GM12878 (cell line): ENCODE measurements at regions not wholly inside any gene's neighbourhood (a gene's known extent, or its start where the extent isn't known, plus 50 kb on each side); places are given as distances from the start of the nearest gene placed in this dataset.

Experiments
- ATAC-seq: fragments of 200-7000 bp; cut with Tn5 transposase; 3 replicates; pipeline ENCODE4 v1.9.1; 2020; ENCODE audit warnings: mild to moderate bottlenecking, moderate library complexity
- BruUV-seq: library from RNA; stranded (reverse); fragments of 400-500 nt; replicated peaks from 2 replicates; lab custom pipeline; 2021; lab: Mats Ljungman, UMichigan
- CTCF ChIA-PET: fragments of 300-600 bp; sonication (Branson Sonifier 250); formaldehyde crosslinking; extraction: SDS; loops from one replicate; lab custom pipeline; 2021; ENCODE audit warnings: inconsistent platforms; lab: Yijun Ruan, JAX
- POLR2A ChIA-PET: fragments of 350-600 bp; formaldehyde crosslinking; extraction: SDS; loops from one replicate; lab custom pipeline; 2021; ENCODE audit warnings: inconsistent platforms; lab: Charles Lee
- RAD21 ChIA-PET: fragments of 300-600 bp; sonication (Branson Sonifier 250); formaldehyde crosslinking; loops from one replicate; lab custom pipeline; 2023; ENCODE audit warnings: antibody characterized with exemption; ENCODE audit not compliant: unreplicated experiment; lab: Charles Lee
- SMC1A ChIA-PET: fragments of 300-600 bp; sonication (Branson Sonifier 250); formaldehyde crosslinking; loops from one replicate; lab custom pipeline; 2023; ENCODE audit not compliant: unreplicated experiment, uncharacterized antibody; lab: Charles Lee
- DNase-seq: peaks from one replicate; pipeline ENCODE4 v3.0.0-alpha.2; 2011; ENCODE audit warnings: low read depth, low spot score
- FAIRE-seq: peaks from 3 replicates; lab custom pipeline; 2011; peaks lifted over from hg19 to GRCh38; lab: Jason Lieb, UNC
- H2AFZ ChIP-seq: 2 replicates; pipeline ENCODE4 v1.6.0; 2011; ENCODE audit warnings: low read depth, low read length, control low read depth; ENCODE audit not compliant: control insufficient read depth
- H3K27ac ChIP-seq: 2 replicates; pipeline ENCODE4 v1.5.1; 2011; ENCODE audit warnings: control low read depth; ENCODE audit not compliant: control insufficient read depth, insufficient read depth
- H3K27me3 ChIP-seq, 2 experiments: replicated peaks in 1 of 2; 2 replicates each; pipeline versions ENCODE4 v1.6.0 to v1.6.1; 2011; ENCODE audit warnings: low read length in 1 of 2; ENCODE audit not compliant: control insufficient read depth in 2 of 2, insufficient read depth in 2 of 2
- H3K36me3 ChIP-seq, 2 experiments: 2 replicates each; pipeline ENCODE4 v1.5.1; 2011; ENCODE audit warnings: low read length in 1 of 2; ENCODE audit not compliant: control insufficient read depth in 2 of 2, insufficient read depth in 2 of 2
- H3K4me1 ChIP-seq: 2 replicates; pipeline ENCODE4 v1.6.1; 2011; ENCODE audit warnings: mild to moderate bottlenecking, low read length, moderate library complexity, mixed read lengths; ENCODE audit not compliant: control insufficient read depth, insufficient read depth
- H3K4me2 ChIP-seq: 2 replicates; pipeline ENCODE4 v1.6.0; 2011; ENCODE audit warnings: control low read depth; ENCODE audit not compliant: control insufficient read depth, insufficient read depth
- H3K4me3 ChIP-seq: fragments of 200-600 bp; sonication (generic); 2 replicates; pipeline ENCODE4 v1.5.1; 2016
- H3K79me2 ChIP-seq: 2 replicates; pipeline ENCODE4 v1.6.0; 2011; ENCODE audit warnings: low read length; ENCODE audit not compliant: control insufficient read depth, insufficient read depth
- H3K9ac ChIP-seq: 2 replicates; pipeline ENCODE4 v1.8.0; 2011; ENCODE audit warnings: low read length, control low read depth, mixed read lengths; ENCODE audit not compliant: control insufficient read depth, insufficient read depth
- H3K9me3 ChIP-seq: replicated peaks from 3 replicates; pipeline ENCODE4 v1.5.1; 2011; ENCODE audit warnings: mild to moderate bottlenecking, low read length; ENCODE audit not compliant: control insufficient read depth, insufficient read depth
- H4K20me1 ChIP-seq: 2 replicates; pipeline ENCODE4 v1.6.0; 2011; ENCODE audit not compliant: control insufficient read depth, insufficient read depth
- BACH1 ChIP-seq: fragments of 450-650 bp; IDR thresholded peaks from 2 replicates; pipeline ENCODE4 v1.6.1; 2017; ENCODE audit warnings: mild to moderate bottlenecking, borderline replicate concordance
- ELK1 ChIP-seq: IDR thresholded peaks from 2 replicates; pipeline ENCODE4 v1.6.1; 2012; ENCODE audit warnings: low read depth, low read length, improper control_type of control experiment
- GATAD2B ChIP-seq: fragments of 450-650 bp; conservative IDR thresholded peaks from 2 replicates; pipeline ENCODE4 v1.6.1; 2017; ENCODE audit warnings: low read depth, mild to moderate bottlenecking, moderate library complexity
- HDAC2 ChIP-seq: fragments of 200-600 bp; sonication (generic); IDR thresholded peaks from 2 replicates; pipeline ENCODE4 v1.6.1; 2017
- KLF5 ChIP-seq: fragments of 450-650 bp; IDR thresholded peaks from 2 replicates; pipeline ENCODE4 v1.6.1; 2014; ENCODE audit warnings: mild to moderate bottlenecking; ENCODE audit not compliant: partially characterized antibody
- MLLT1 ChIP-seq: fragments of 450-650 bp; IDR thresholded peaks from 2 replicates; pipeline ENCODE4 v1.6.1; 2016; ENCODE audit warnings: mild to moderate bottlenecking
- MYC ChIP-seq: IDR thresholded peaks from 2 replicates; pipeline ENCODE4 v1.6.1; 2011; ENCODE audit warnings: mild to moderate bottlenecking, low read length, moderate library complexity, inconsistent platforms; ENCODE audit not compliant: insufficient read depth, insufficient replicate concordance, insufficient read length, severe bottlenecking
- NR2F1 ChIP-seq: fragments of 450-650 bp; conservative IDR thresholded peaks from 2 replicates; pipeline ENCODE4 v1.6.1; 2017; ENCODE audit warnings: mild to moderate bottlenecking
- PML ChIP-seq: IDR thresholded peaks from 2 replicates; pipeline ENCODE4 v1.6.1; 2012; ENCODE audit warnings: low read length, inconsistent platforms
- SMAD5 ChIP-seq: IDR thresholded peaks from 2 replicates; pipeline ENCODE4 v1.6.1; 2016; ENCODE audit warnings: antibody characterized with exemption, low read depth
- SMC3 ChIP-seq: IDR thresholded peaks from 2 replicates; pipeline ENCODE4 v1.6.1; 2011; ENCODE audit warnings: low read length, improper control_type of control experiment, borderline replicate concordance
- SRF ChIP-seq, 2 experiments: IDR thresholded peaks; 2 replicates each; pipeline ENCODE4 v1.6.1; 2011; ENCODE audit warnings: low read depth in 2 of 2, low read length in 2 of 2, mild to moderate bottlenecking in 1 of 2, moderate library complexity in 1 of 2
- SUPT20H ChIP-seq: IDR thresholded peaks from 2 replicates; pipeline ENCODE4 v1.6.1; 2011; ENCODE audit warnings: low read depth, mild to moderate bottlenecking, low read length, moderate library complexity, borderline replicate concordance; ENCODE audit not compliant: control insufficient read depth
- SUZ12 ChIP-seq: fragments of 200-600 bp; sonication (generic); IDR thresholded peaks from one replicate; pipeline ENCODE4 v1.6.1; 2018; ENCODE audit warnings: antibody characterized with exemption, mild to moderate bottlenecking; ENCODE audit not compliant: unreplicated experiment
- ZBTB11 ChIP-seq: fragments of 450-650 bp; formaldehyde crosslinking; IDR thresholded peaks from 2 replicates; pipeline ENCODE4 v1.5.0; 2022; ENCODE audit warnings: mild to moderate bottlenecking, missing genetic modification characterization
- ZNF687 ChIP-seq: fragments of 450-650 bp; IDR thresholded peaks from 2 replicates; pipeline ENCODE4 v1.6.1; 2017; ENCODE audit warnings: mild to moderate bottlenecking, moderate library complexity
- WGBS: methylation state at CpG from one replicate; pipeline ENCODE4 v1.1.6; 2016; ENCODE audit warnings: low lambda C conversion rate; ENCODE audit not compliant: insufficient replicate concordance, insufficient coverage; ENCODE audit errors: missing lambda C conversion rate; 5-methylcytosine and 5-hydroxymethylcytosine counted together
- in situ Hi-C: fragments of 300-500 bp; cut with MboI; formaldehyde crosslinking; loops from 9 replicates; pipeline ENCODE4 v1.14.3; 2018; ENCODE audit warnings: mixed read lengths
- intact Hi-C: fragments of 100-400 bp; cut with micrococcal nuclease; formaldehyde crosslinking; loops from one replicate; pipeline ENCODE4 v1.14.2; 2022; ENCODE audit not compliant: unreplicated experiment

- Histone ChIP-seq H2AFZ (no peak overlapping the region), H3K9me3 (no peaks in the 10 kb centered on the region), H3K27me3 (no peaks in the 10 kb centered on the region), H3K4me2 (no peak overlapping the region), H4K20me1 (no peaks in the 10 kb centered on the region), H3K9ac (no peak overlapping the region), H3K79me2 (no peaks in the 10 kb centered on the region), H3K4me3 (no peak overlapping the region), H3K36me3 (no peaks in the 10 kb centered on the region), H3K4me1 (no peaks in the 10 kb centered on the region), H3K27ac (no peak overlapping the region)
- ATAC-seq (no peak), FAIRE-seq (no peak), DNase-seq (no peak)
- POLR2A ChIA-PET, result no interaction called here
- intact Hi-C loops, result no loop called here
- SMC1A ChIA-PET, result no interaction called here
- 64% methylated on average over 7 of the region's 7 CpGs for WGBS
- RAD21 ChIA-PET, result no interaction called here
- CTCF ChIA-PET, result no interaction called here
- in situ Hi-C loops, result no loop called here
- BruUV-seq, result no TSS peak
- no peak for TF ChIP-seq SMAD5
- no peak for TF ChIP-seq GATAD2B
- TF ChIP-seq ZNF687, result no peak
- TF ChIP-seq ZBTB11 (CRISPR knock-in tag), result no peak
- TF ChIP-seq SUZ12, result no peak
- no peak for TF ChIP-seq HDAC2
- no peak for TF ChIP-seq PML
- no peak for TF ChIP-seq KLF5
- TF ChIP-seq SRF (IDR thresholded peaks at IDR 0.05; ENCODE audit: low read depth in 2 of 2, low read length in 2 of 2), result no peak
- TF ChIP-seq MLLT1, result no peak
- no peak for TF ChIP-seq ELK1
- no peak for TF ChIP-seq SMC3
- no peak for TF ChIP-seq SUPT20H
- TF ChIP-seq MYC, result no peak
- TF ChIP-seq BACH1, result no peak
- no peak for TF ChIP-seq NR2F1
Measured at GRCh38 chr2:220417503-220417902, 790.1 kb downstream of the SLC4A3 start.
